ENCODE measurements at regions not wholly inside any gene's neighbourhood (a gene's known extent, or its start where the extent isn't known, plus 50 kb on each side); places are given as distances from the start of the nearest gene placed in this dataset.

DNA sequence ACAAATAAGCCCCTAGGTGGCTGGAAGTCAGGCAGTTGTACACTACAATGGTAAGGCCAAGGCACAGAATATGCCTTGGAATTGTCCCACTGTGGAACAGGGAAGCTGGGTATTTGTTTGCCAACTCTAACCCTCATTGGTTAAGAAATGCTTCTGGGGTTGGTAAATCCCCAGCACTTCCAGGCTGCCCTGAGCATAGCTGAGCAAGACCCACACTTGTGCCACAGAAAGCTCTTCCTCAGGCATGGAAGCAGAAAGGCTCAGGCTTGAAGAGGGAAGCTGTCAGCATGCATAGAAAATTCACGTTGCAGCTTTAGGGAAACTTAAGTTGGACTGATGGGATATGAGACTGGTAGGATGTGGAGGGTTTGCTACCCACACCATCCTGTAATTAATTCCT lies 86.9 kb upstream of the PLCL2 start:
- no peak for ATAC-seq
- intact Hi-C loops (cut with DNase I): no loop called here
- DNase-seq (ENCODE audit: low spot score): no peak

DNA sequence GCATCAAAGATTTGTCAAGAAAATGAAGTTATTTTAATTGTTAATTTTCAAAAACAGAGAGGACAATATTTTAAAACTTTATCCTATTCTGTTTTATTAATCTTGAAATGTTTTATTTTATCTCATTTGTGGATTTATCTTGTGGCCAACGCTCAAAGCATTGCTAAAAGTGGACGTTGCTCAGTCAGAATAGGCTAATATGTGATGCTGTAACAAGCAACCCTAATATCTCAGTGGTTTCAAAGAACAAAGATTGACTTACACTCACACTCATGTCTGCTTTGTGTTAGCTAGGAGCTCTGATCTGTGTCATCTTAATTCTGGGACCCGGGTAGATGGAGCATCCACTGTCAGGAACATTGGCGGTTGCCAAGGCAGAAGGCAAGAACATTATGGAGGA lies 86.0 kb upstream of the PLCL2 start:
- DNase-seq (ENCODE audit: low spot score): no peak
- no peak for ATAC-seq
- intact Hi-C loops (cut with DNase I): no loop called here

DNA sequence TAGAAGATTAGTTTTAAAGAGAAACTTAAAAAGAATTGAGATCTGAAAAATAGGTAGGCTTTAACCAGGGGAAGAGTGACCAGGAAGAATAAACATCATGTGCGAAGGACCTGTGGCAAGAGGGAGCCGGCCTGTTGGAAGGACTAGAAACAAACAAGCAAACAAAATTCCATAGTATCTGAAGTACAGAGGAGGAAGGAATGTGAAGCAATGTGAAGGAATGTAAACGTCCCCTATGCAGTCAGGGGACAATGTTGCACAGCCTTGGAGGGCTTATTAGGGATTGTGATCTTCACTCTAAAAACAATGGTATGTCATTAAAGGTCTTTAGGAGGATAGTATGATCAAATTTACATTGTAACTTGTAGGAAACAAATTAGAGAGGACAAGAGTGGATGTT lies 84.4 kb upstream of the PLCL2 start:
- DNase-seq (ENCODE audit: low spot score) (no peak), ATAC-seq (no peak)
- intact Hi-C loops (cut with DNase I): no loop called here

DNA sequence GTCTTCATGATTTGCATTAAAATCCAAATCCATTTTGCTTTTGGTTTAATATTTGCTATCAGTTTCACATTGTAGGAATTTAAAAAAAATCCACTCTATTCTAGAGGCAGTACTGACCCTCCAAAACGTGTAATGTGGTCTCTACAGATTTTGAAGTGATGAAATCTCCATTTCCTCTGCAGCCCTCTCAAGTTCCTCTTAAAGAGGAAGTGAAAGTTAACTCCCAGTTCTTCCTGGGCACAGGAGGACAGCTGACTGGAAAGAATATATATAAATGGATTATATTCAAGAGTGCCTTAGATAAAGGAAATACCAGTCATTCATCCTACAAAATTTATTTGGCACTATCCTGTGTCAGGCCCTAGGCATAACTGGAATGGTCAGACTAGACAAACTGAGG lies 83.5 kb upstream of the PLCL2 start:
- DNase-seq (ENCODE audit: low spot score): no peak
- intact Hi-C loops (cut with DNase I): no loop called here
- ATAC-seq: peak; percentile 80

DNA sequence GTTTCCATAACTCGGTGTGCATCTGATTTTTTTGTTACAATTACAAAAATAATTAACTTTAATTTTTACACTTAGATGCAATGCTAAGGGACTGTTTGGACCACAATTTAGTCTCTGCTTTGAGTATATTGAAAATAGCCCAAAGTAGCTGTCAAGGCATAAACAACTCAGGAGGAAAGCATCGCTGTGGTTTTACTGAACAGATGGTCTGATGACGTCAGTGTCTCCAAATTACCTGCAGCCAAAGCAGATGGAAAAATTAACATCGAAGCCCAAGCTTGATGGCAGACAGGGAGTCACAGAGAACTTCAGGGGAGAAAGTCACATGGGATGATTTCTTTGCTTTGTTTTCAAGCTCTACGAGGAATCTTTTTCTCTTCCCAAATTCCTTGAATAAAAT lies 83.1 kb upstream of the PLCL2 start:
- intact Hi-C loops (cut with DNase I): no loop called here
- DNase-seq (ENCODE audit: low spot score) (no peak), ATAC-seq (peak; percentile 31)

DNA sequence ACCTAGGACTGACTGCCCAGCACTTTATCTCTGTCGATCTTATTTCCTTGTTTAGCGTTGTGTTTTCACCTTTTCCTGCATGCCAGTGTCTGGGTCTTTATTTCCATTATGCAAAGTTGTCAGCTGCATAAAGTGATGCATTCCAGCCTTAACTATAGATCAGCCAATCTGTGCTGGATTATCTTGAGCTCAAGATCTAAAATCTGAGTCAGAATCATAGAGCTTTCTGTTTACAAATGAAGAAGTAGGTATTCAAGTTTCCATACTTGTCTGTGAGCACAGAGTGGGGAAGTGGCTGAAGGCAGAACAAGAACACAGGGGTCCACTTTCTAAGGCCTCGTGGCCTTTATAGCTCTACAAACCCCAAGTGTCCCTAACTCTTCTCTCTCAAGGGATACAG lies 82.4 kb upstream of the PLCL2 start:
- ATAC-seq: peak; percentile 44
- intact Hi-C loops (cut with DNase I): no loop called here

DNA sequence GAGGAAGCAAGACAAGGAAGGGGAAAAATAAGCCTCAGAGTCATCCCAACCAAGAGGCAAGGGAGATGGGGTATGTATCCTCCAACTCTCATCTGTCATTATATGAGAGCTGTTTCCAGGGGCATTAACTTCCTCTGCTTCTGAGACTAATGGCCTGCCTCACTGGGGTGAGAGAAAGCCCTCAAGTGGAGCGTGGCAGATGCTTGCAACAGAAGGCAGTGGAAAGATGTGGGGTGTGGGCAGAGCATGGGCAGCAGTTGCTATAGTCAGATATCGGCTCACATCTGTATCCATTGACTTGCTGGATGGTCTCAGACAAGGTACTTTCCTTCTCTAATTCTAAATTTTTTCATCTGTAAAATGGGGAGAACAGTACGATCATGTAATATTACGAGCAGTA lies 81.7 kb upstream of the PLCL2 start:
- ATAC-seq (no peak), DNase-seq (ENCODE audit: low spot score) (no peak)
- intact Hi-C loops (cut with DNase I): no loop called here

More for the DNA sequence above, 82.4 kb upstream of the PLCL2 start:
- DNase-seq (ENCODE audit: low spot score): no peak

DNA sequence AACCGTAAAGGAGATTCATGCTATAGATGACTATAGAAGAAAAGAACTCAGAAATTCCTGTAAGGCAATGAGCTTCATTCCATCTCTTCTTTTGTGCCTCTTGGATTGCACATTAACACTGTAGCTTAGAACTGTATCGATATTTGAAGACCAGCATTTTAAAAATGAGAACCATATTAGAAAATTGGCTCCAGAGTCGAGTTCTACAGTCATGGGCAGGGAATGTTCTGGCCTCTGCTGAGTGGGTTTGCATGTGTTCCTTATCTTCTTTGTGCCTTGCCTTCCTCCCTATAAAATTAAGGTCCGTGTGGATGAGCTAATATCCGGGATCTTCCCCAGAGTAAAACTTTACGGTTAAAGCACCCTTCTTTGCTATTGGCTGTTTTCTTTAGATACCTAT lies 77.4 kb upstream of the PLCL2 start:
- DNase-seq (ENCODE audit: low spot score): no peak
- intact Hi-C loops (cut with DNase I): no loop called here
- peak; percentile 52 for ATAC-seq

DNA sequence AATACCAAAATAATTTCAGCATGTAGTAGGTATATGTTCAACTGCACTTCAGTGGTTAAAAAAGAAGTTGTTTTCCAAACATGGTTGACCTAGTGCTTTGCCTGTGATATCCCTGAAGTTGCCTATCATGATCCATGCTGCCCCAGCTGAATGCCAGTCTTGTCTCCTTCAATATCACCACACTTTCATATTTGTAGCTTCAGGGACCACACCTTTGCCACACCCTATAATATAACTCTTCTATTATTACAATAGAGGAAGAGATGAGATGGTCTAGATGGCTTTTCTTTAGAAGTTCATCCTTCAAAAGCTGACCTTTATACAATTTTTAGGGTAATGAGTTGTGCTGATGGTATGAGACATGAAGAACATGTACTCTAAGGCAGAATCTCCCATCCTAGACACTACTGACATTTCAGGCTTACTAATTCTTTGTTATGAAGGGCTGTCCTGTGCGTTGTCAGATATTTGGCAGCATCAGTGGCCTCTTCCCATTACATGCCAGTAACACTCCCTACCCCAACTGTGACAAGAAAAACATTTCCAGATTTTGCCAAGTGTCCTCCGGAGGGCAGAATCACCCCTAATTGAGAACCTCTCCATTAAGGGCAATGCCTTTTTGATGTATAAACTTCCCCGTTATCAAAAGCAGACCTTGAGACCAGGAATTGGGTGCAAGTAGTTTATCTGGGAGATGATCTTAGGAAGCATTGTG lies 76.2 kb upstream of the PLCL2 start:
- ATAC-seq (no peak), DNase-seq (ENCODE audit: low spot score) (no peak)
- intact Hi-C loops (cut with DNase I): no loop called here

DNA sequence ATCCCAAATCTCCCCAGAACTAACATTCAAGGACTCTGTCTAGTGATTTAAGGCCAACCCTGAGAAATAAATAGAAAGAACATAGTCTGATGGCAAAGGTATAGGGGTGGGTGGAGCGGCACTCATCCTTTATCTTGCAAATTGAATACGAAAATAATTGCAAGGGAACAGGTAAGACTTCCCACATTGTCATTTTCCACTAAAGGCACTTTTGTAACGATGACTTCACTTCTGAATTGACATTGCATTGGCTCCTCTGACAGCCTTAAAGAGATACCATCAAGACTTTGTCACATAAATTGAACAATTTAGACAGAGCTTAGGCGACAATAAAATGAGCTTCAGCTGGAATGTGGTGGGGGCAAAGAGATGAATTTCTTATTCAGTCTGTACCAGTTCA lies 75.3 kb upstream of the PLCL2 start:
- DNase-seq (ENCODE audit: low spot score) (no peak), ATAC-seq (no peak)
- intact Hi-C loops (cut with DNase I): no loop called here

DNA sequence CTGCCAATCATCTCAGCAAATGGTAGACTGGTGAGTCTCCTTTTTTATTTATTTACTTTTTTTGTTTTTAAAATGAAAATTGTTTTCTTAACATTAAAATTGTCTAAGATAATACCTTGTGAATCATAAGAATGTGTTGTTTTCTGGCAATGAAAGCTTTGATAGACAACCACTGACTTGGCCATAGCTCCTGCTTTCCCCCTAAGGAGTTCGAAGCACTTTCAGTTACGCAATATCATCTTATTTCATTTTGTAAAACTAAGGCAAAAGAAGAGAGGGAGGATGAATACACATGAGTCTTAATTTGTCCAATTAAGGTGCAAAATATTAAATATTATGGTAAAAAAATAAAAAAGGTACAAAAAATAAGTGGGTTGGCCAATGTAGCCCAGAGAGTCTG lies 74.8 kb upstream of the PLCL2 start:
- intact Hi-C loops (cut with DNase I): no loop called here
- ATAC-seq (peak; percentile 73), DNase-seq (ENCODE audit: low spot score) (no peak)

DNA sequence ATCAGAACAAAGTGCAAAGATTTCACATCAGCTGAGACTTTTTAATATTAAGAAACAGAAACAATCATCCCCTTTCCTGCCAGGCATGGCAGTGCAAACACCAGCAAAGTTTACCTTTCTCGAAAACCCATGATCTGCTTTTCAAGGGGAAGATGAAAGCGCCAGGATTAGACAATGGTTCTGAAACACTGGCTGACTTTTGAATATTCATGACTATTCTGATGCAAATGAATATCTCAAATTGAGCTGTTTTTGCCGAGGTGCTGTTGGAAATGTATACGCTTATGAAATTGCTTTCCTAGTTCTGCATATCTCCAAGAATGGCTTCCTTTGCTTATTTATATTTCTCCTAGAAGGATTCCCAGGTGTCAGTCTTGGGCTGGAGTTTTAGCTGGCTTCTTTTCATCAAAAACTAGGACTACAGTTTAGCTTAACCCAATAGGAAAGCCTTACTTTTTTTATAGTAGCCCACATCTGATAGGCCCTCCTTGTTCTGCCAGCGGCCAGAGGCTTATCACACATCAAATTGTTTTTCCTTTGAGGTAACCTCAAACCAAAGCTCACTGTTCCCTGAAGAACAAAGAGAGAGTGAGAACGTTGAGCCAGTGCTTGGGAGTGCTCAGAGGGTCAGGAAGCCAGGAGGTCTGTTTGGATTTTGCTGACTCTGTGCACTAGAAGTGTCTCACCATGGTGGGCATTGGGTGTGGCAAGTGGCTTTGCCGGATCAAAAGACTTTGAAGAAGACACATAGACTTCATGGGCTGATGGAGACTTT lies 74.0 kb upstream of the PLCL2 start:
- intact Hi-C loops (cut with DNase I): no loop called here
- no peak for DNase-seq (ENCODE audit: low spot score)
- ATAC-seq: peak; percentile 41

DNA sequence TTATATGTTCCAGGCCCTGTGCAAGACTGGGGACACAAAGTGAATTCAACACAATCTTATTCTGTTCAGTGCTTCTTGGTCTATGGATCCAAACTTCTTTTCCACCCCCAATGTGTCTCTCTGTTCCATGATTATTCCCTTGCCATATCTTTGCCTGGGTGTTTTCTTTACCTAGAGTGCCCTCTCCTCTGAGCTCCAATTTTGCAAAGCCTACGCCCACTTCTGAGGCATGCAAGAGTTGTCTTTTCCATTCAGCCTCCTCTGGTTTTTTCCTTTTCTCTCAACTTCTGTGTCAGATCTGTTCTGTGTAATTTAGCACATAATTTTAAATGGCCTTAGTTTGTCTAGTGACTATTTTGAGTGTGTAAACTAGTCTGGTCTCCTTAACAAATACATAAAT lies 72.8 kb upstream of the PLCL2 start:
- intact Hi-C loops (cut with DNase I): no loop called here
- DNase-seq (ENCODE audit: low spot score) (no peak), ATAC-seq (no peak)

DNA sequence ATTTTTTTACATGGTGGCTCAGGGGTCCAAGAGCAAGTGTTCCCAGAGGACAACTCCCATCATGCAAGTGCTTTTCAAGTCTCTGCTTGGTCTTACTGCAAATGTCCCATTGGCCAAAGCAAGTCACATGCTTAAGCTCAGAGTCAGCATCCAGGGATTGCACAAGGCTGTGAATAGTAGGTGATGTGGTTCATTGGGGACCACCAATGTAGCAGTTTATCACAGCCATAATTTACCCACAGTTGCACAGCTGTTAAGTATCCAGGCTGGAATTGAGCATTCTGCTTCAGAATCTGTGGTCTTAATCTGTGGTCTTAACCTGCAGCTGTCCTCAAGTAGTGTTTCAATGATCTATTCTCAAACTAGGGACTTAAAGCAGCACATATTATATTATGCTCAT lies 71.4 kb upstream of the PLCL2 start:
- ATAC-seq (no peak), DNase-seq (ENCODE audit: low spot score) (no peak)
- intact Hi-C loops (cut with DNase I): no loop called here

DNA sequence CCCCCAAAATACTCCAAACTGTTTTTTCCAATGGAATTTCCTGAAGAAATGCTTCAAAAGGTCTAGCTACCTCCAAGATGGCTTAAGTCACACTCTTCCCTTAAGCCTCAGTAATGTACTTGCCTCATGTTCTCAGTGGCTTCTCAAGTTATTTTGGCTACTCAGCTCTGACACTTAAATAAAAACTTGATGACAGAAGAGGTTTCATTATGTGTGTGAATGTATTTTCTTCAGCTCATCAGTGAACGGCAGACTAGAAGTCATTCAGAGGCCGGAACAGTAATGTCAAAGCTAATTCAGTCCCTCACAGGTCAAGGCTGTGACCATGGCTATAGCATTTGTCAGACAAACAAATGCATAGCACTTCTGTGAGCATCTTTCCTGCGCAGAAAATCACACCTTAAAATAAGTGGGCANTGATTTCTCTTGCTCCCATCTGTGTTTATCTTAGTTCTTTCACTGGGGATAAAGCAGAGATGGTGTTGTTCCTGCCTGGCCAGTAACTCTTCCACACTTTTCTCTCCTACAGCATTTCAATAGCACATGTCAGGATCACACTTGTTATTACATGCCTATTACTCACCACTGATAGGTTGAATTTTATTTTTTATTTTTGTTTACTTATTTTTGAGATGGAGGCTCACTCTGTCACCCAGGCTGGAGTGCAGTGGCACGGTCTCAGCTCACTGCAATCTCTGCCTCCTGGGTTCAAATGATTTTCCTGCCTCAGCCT lies 68.5 kb upstream of the PLCL2 start:
- no peak for DNase-seq (ENCODE audit: low spot score)
- ATAC-seq: peak; percentile 64
- intact Hi-C loops (cut with DNase I): no loop called here

DNA sequence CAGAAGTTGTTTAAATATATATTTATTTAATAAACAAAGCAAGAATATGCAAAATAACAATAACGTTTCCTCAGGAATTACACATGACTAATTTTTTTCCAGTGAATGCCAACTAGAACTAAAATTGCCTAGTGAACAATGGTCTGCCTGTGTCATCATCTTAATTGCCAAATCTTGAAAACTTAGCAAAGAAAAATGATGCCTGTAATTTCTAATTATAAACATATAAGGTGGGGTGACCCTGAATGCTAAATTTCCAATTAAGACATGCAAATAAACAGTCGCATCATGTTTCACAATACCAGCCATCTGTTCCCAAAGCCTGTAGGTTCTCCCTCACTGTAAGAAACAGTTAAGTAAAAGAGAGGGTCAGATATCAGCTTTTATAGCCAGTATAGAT lies 67.6 kb upstream of the PLCL2 start:
- no peak for ATAC-seq
- DNase-seq (ENCODE audit: low spot score): no peak
- intact Hi-C loops (cut with DNase I): no loop called here

DNA sequence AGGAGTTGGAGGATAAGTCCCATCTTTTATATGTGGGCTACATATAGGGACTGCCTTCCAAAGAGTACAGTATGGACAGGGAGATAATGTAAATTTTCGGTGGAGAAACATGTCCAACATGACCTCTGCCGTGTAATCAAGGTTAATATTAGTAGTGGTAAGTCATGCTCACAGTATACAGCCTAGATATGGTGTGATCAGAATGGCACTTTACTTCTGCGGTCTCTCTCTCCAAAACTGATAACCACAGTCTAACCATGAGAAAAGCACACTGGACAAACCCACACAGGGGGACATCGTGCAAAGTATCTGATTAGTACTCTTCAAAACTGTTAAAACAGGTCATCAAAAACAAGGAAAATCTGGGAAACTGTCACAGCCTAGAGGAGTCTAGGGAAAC lies 66.6 kb upstream of the PLCL2 start:
- DNase-seq (ENCODE audit: low spot score) (no peak), ATAC-seq (no peak)
- intact Hi-C loops (cut with DNase I): no loop called here

DNA sequence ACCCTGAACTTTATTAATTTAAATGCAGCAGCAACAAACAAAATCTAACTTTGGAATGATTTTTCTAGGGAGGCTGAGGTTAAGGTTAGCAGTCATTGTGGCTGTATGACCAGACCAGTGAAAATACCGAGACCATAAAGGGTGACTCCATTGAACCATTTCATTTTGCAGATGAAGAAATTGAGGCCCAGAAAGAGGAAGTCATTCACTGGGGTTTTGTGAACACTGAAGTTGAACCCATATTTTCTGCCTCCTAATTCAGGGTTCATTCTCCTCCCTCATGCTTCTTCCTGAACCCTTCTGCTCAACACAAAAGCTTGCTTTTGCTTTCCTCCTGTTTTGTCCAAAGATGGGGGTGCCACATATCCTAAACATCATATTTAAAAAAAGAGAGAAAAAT lies 65.8 kb upstream of the PLCL2 start:
- intact Hi-C loops (cut with DNase I): no loop called here
- no peak for DNase-seq (ENCODE audit: low spot score)
- ATAC-seq: no peak

DNA sequence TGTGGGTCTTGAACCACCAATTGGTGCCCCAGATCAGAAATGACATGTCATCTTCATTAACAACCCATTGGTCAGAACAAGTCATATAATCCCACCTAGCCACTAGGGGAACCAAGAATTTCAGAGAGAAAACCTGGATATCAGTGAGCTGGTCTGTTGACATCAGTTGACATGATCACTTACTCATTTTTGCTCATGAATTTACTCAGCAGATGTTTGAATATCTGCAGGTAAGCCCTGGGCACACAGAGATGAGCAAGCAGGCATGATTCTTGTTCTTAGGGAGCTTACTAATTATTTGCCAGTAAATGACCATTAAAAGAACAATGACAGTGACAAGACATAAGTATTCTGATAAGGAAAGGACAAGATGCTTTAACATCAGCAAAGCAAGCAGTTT lies 64.3 kb upstream of the PLCL2 start:
- no peak for ATAC-seq
- DNase-seq (ENCODE audit: low spot score): no peak
- intact Hi-C loops (cut with DNase I): no loop called here

DNA sequence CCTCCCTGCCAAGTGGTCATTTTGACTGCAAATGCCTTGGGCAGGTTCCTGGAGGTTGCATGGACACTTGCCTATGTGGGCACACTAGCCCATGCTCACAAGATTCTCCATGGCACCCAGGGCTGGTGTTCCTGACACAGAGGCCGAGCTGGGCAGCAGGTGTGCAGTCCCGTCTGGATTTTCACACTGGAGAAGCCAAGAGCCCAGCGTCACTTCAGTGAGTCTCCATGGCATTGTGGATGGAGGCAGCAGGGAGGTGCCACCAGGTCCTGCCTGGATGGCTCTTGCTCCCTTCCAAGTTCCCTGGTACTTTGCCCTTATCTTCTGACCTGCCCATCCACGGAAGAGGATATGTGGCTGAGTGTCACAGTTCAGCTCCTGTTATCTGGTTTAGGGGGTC lies 63.7 kb upstream of the PLCL2 start:
- no peak for ATAC-seq
- intact Hi-C loops (cut with DNase I): no loop called here
- DNase-seq (ENCODE audit: low spot score): no peak

All from sciatic nerve (tissue), 2 donors.